HepG2 (cell line): ENCODE measurements at regions not wholly inside any gene's neighbourhood (a gene's known extent, or its start where the extent isn't known, plus 50 kb on each side); places are given as distances from the start of the nearest gene placed in this dataset.

ENCODE experiments used
- AGO2 ChIP-seq: fragments of 200-400 bp; formaldehyde crosslinking; optimal IDR thresholded peaks from 2 replicates; pipeline ENCODE3; 2017; ENCODE audit warnings: mild to moderate bottlenecking, low read depth, low read length, moderate library complexity
- EEA1 ChIP-seq: sonication (generic); formaldehyde crosslinking; IDR thresholded peaks from 2 replicates; pipeline ENCODE4 v1.5.1; 2020; ENCODE audit warnings: mild to moderate bottlenecking, missing genetic modification reagents, borderline replicate concordance
- FOXM1 ChIP-seq: sonication (generic); formaldehyde crosslinking; IDR thresholded peaks from 2 replicates; pipeline ENCODE4 v1.5.0; 2020; ENCODE audit warnings: missing genetic modification reagents
- KLF13 ChIP-seq: sonication (generic); formaldehyde crosslinking; IDR thresholded peaks from 2 replicates; pipeline ENCODE4 v1.4.0; 2020; ENCODE audit warnings: mild to moderate bottlenecking, missing genetic modification reagents
- MBNL3 ChIP-seq: fragments of 250-450 bp; sonication (Bioruptor Pico); conservative IDR thresholded peaks from 2 replicates; pipeline ENCODE4 v1.8.0; 2022; ENCODE audit warnings: mild to moderate bottlenecking, inconsistent platforms
- MED1 ChIP-seq: sonication (generic); formaldehyde crosslinking; IDR thresholded peaks from 2 replicates; pipeline ENCODE4 v1.4.0; 2020; ENCODE audit warnings: missing genetic modification reagents
- TARDBP ChIP-seq: sonication (generic); formaldehyde crosslinking; IDR thresholded peaks from 2 replicates; pipeline ENCODE4 v1.8.0; 2022; ENCODE audit warnings: mild to moderate bottlenecking, missing genetic modification reagents
- ZSCAN21 ChIP-seq: sonication (generic); formaldehyde crosslinking; IDR thresholded peaks from 2 replicates; pipeline ENCODE4 v1.8.0; 2022; ENCODE audit warnings: mild to moderate bottlenecking, missing genetic modification reagents, moderate library complexity, borderline replicate concordance
- TF ChIP-seq, protein P1 (sequence below): sonication (generic); formaldehyde crosslinking; IDR thresholded peaks from 2 replicates; pipeline ENCODE4 v1.8.0; 2022; ENCODE audit warnings: mild to moderate bottlenecking, missing genetic modification reagents; ENCODE audit not compliant: insufficient replicate concordance
- TF ChIP-seq, protein P2 (sequence below): sonication (generic); formaldehyde crosslinking; IDR thresholded peaks from 2 replicates; pipeline ENCODE4 v1.8.0; 2022; ENCODE audit warnings: missing genetic modification reagents, mild to moderate bottlenecking, inconsistent platforms, borderline replicate concordance
- TF ChIP-seq, protein P3 (sequence below): sonication (generic); formaldehyde crosslinking; IDR thresholded peaks from 2 replicates; pipeline ENCODE4 v1.4.0; 2020; ENCODE audit warnings: missing genetic modification reagents, borderline replicate concordance

DNA sequence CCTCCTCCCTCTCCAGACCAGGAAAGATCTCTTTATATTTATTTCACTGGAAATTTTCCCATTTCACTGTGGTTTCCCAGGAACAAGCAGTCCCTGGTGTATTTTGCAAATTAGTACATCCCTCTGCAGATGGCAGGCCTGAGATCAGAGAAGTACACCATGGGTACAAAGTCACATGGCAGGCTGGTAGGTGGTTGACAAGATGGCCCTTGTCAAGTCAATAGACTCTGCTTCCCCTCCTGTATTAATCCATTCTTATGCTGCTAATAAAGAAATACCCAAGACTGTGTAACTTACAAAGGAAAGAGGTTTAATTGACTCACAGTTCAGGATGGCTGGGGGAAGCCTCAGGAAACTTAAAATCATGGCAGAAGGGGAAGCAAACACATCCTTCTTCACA lies 51.6 kb upstream of the KSR1 start (continued):
- TF ChIP-seq, protein P1, sequence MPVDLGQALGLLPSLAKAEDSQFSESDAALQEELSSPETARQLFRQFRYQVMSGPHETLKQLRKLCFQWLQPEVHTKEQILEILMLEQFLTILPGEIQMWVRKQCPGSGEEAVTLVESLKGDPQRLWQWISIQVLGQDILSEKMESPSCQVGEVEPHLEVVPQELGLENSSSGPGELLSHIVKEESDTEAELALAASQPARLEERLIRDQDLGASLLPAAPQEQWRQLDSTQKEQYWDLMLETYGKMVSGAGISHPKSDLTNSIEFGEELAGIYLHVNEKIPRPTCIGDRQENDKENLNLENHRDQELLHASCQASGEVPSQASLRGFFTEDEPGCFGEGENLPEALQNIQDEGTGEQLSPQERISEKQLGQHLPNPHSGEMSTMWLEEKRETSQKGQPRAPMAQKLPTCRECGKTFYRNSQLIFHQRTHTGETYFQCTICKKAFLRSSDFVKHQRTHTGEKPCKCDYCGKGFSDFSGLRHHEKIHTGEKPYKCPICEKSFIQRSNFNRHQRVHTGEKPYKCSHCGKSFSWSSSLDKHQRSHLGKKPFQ (CRISPR knock-in tag): no peak
- TF ChIP-seq ZSCAN21 (CRISPR knock-in tag): no peak
- no peak for TF ChIP-seq AGO2
- TF ChIP-seq TARDBP (CRISPR knock-in tag): no peak
- TF ChIP-seq, protein P2, sequence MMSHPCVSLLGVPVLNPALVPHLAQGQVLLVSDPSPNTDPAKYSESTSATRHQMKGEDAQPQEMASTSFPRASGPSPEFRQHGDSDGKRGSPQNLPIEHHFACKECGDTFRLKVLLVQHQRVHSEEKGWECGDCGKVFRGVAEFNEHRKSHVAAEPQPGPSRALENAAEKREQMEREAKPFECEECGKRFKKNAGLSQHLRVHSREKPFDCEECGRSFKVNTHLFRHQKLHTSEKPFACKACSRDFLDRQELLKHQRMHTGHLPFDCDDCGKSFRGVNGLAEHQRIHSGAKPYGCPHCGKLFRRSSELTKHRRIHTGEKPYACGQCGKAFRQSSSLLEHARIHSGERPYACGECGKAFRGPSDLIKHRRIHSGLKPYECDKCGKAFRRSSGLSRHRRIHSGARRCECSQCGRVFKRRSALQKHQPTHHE (CRISPR knock-in tag): no peak
- TF ChIP-seq EEA1 (CRISPR knock-in tag): no peak
- TF ChIP-seq MED1 (CRISPR knock-in tag): no peak
- TF ChIP-seq KLF13 (CRISPR knock-in tag): no peak
- TF ChIP-seq, protein P3, sequence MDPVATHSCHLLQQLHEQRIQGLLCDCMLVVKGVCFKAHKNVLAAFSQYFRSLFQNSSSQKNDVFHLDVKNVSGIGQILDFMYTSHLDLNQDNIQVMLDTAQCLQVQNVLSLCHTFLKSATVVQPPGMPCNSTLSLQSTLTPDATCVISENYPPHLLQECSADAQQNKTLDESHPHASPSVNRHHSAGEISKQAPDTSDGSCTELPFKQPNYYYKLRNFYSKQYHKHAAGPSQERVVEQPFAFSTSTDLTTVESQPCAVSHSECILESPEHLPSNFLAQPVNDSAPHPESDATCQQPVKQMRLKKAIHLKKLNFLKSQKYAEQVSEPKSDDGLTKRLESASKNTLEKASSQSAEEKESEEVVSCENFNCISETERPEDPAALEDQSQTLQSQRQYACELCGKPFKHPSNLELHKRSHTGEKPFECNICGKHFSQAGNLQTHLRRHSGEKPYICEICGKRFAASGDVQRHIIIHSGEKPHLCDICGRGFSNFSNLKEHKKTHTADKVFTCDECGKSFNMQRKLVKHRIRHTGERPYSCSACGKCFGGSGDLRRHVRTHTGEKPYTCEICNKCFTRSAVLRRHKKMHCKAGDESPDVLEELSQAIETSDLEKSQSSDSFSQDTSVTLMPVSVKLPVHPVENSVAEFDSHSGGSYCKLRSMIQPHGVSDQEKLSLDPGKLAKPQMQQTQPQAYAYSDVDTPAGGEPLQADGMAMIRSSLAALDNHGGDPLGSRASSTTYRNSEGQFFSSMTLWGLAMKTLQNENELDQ (CRISPR knock-in tag): no peak
- TF ChIP-seq MBNL3 (CRISPR knock-in tag): no peak
- TF ChIP-seq FOXM1 (CRISPR knock-in tag): no peak
